Naive thymus-derived CD4-positive, alpha-beta T cell (primary cell): ENCODE measurements at regions not wholly inside any gene's neighbourhood (a gene's known extent, or its start where the extent isn't known, plus 50 kb on each side); places are given as distances from the start of the nearest gene placed in this dataset.

Source experiments
- ATAC-seq: fragments of 150-1000 bp; cut with Tn5 transposase; 2 replicates; pipeline ENCODE4 v1.10.0; 2021; ENCODE audit warnings: mild to moderate bottlenecking, moderate library complexity
- CTCF ChIA-PET: fragments of 350-600 bp; sonication (Branson Sonifier 250); formaldehyde crosslinking; loops from one replicate; lab custom pipeline; 2021; ENCODE audit warnings: antibody characterized with exemption; lab: Charles Lee
- POLR2A ChIA-PET: fragments of 350-600 bp; sonication (Branson Sonifier 250); formaldehyde crosslinking; loops from one replicate; lab custom pipeline; 2021; ENCODE audit warnings: antibody characterized with exemption, inconsistent platforms; lab: Charles Lee
- DNase-seq, 9 donors: peaks; one replicate each; pipeline versions ENCODE4 v3.0.0 to v3.0.0-alpha.2; 2020 to 2022; ENCODE audit warnings: mixed read lengths in 1 of 9
- H3K27ac ChIP-seq: one replicate; pipeline ENCODE4 v1.7.0; 2013; ENCODE audit warnings: mild to moderate bottlenecking, low read depth, low read length, moderate library complexity
- H3K27me3 ChIP-seq, 2 donors: one replicate each; pipeline ENCODE4 v1.7.0; 2013; ENCODE audit warnings: low read length in 2 of 2, mild to moderate bottlenecking in 2 of 2, moderate library complexity in 2 of 2; ENCODE audit not compliant: control insufficient read depth in 2 of 2, insufficient read depth in 2 of 2
- H3K36me3 ChIP-seq, 3 experiments: 1 replicate in 2 of 3; 2 replicates in 1 of 3; pipeline ENCODE4 v1.7.0; 2013; ENCODE audit warnings: low read length in 3 of 3, mild to moderate bottlenecking in 3 of 3, moderate library complexity in 1 of 3; ENCODE audit not compliant: insufficient read depth in 3 of 3, control insufficient read depth in 2 of 3
- H3K4me1 ChIP-seq, 2 donors: one replicate each; pipeline ENCODE4 v1.7.0; 2013; ENCODE audit warnings: low read length in 2 of 2, mild to moderate bottlenecking in 2 of 2, moderate library complexity in 1 of 2; ENCODE audit not compliant: control insufficient read depth in 2 of 2, insufficient read depth in 2 of 2
- H3K4me3 ChIP-seq: 2 replicates; pipeline ENCODE4 v1.7.0; 2013; ENCODE audit warnings: mild to moderate bottlenecking, low read length
- H3K9me3 ChIP-seq, 3 experiments: 1 replicate in 2 of 3; 2 replicates in 1 of 3; pipeline ENCODE4 v1.7.0; 2013; ENCODE audit warnings: low read length in 3 of 3; ENCODE audit not compliant: control insufficient read depth in 2 of 3
- H3K27ac Mint-ChIP-seq, 9 donors: one replicate each; pipeline ENCODE4 v1.8.0; 2020 to 2022; ENCODE audit warnings: mixed read lengths in 9 of 9, mild to moderate bottlenecking in 8 of 9, moderate library complexity in 5 of 9, inconsistent platforms in 2 of 9
- H3K27me3 Mint-ChIP-seq, 5 donors: one replicate each; pipeline ENCODE4 v1.8.0; 2021 to 2022; ENCODE audit warnings: mixed read lengths in 5 of 5, mild to moderate bottlenecking in 1 of 5
- H3K36me3 Mint-ChIP-seq, 5 donors: one replicate each; pipeline ENCODE4 v1.8.0; 2020 to 2022; ENCODE audit warnings: mixed read lengths in 5 of 5, mild to moderate bottlenecking in 3 of 5, inconsistent platforms in 1 of 5
- H3K4me1 Mint-ChIP-seq, 7 donors: one replicate each; pipeline ENCODE4 v1.8.0; 2020 to 2022; ENCODE audit warnings: mixed read lengths in 7 of 7, mild to moderate bottlenecking in 3 of 7, inconsistent platforms in 1 of 7
- H3K4me3 Mint-ChIP-seq, 10 donors: one replicate each; pipeline ENCODE4 v1.8.0; 2020 to 2022; ENCODE audit warnings: mild to moderate bottlenecking in 10 of 10, mixed read lengths in 10 of 10, moderate library complexity in 6 of 10, inconsistent platforms in 2 of 10
- H3K9me3 Mint-ChIP-seq, 11 donors: one replicate each; pipeline ENCODE4 v1.8.0; 2020 to 2022; ENCODE audit warnings: mixed read lengths in 11 of 11, mild to moderate bottlenecking in 4 of 11, inconsistent platforms in 1 of 11, moderate library complexity in 1 of 11
- intact Hi-C, 2 donors: fragments of 100-400 bp; cut with micrococcal nuclease; formaldehyde crosslinking; loops; one replicate each; pipeline ENCODE4 v1.15.1; 2023

DNA sequence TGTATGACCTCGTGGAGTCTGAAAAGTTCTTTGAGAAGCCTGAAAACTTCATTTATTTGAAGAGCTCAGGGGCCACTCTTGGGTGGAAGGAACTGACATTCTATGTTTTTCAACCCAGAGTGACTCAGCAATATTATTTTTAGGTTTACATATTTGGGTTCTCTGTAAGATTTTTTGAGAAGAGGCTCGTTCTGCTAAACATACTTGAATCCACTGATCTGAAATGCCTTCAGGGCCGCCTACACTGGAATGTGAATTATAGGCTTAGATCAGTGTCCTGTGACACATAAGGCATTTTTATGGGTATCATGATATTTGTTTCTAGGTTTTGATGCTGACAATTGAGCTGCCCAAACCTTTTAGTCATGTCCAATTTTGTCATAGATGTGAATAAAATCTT, 86.2 kb downstream of the PSAT1 start:
- ATAC-seq (no peak), DNase-seq (no peak)
- H3K27me3 Mint-ChIP-seq, result peaks cover 0 to 15% (median 5%) of the 10 kb centered on the region in 5 donors
- peaks cover 0 to 4% (median 0%) of the 10 kb centered on the region in 11 donors for H3K9me3 Mint-ChIP-seq
- H3K36me3 Mint-ChIP-seq, result no peaks in the 10 kb centered on the region
- intact Hi-C loops, result no loop called here
- Histone ChIP-seq H3K4me3 (no peak overlapping the region), H3K27ac (no peak overlapping the region), H3K36me3 (no peaks in the 10 kb centered on the region), H3K27me3 (no peaks in the 10 kb centered on the region), H3K4me1 (no peaks in the 10 kb centered on the region), H3K9me3 (no peaks in the 10 kb centered on the region)
- no peak overlapping the region for H3K4me3 Mint-ChIP-seq
- POLR2A ChIA-PET, result no interaction called here
- CTCF ChIA-PET, result interaction anchor here (0.6 kb wide), 1 partner anchor 945 kb away, joined by 4 read pairs; no protein-coding TSS in a partner anchor
- no peak overlapping the region for H3K27ac Mint-ChIP-seq
- no peaks in the 10 kb centered on the region for H3K4me1 Mint-ChIP-seq

DNA sequence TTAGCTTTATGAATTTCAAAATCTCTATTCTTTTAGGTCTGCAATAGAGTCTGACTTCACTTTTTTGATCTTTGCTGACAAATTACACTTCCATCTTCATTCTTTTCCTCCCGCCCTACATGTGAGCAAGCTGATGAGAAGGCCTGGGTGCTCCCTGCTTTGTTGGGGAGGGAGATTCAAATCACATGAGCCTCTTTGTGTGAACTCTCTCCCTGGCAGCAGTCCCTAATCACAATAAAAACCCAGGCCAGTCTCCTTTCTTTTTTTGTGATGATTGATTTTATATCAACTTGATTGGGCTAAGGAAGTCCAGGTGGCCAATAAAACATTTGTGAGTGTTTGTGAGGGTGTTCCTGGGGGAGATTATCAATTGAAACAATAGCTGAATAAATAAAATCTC, 89.4 kb downstream of the PSAT1 start:
- H3K4me3 ChIP-seq, result no peak overlapping the region
- H3K9me3 Mint-ChIP-seq, result no peaks in the 10 kb centered on the region
- no peaks in the 10 kb centered on the region for H3K9me3 ChIP-seq
- H3K4me1 Mint-ChIP-seq, result no peaks in the 10 kb centered on the region
- no peak for DNase-seq
- H3K4me3 Mint-ChIP-seq, result no peak overlapping the region
- no peaks in the 10 kb centered on the region for H3K36me3 ChIP-seq
- no peaks in the 10 kb centered on the region for H3K36me3 Mint-ChIP-seq
- no peak for ATAC-seq
- H3K27me3 Mint-ChIP-seq, result peaks cover 0 to 5% (median 3%) of the 10 kb centered on the region in 5 donors
- CTCF ChIA-PET, result no interaction called here
- no peaks in the 10 kb centered on the region for H3K4me1 ChIP-seq
- H3K27ac ChIP-seq, result no peak overlapping the region
- H3K27ac Mint-ChIP-seq, result no peak overlapping the region
- POLR2A ChIA-PET, result interaction anchor here (0.6 kb wide), 1 partner anchor 181 kb away, joined by 3 read pairs; no protein-coding TSS in a partner anchor
- H3K27me3 ChIP-seq, result no peaks in the 10 kb centered on the region
- intact Hi-C loops, result no loop called here

DNA sequence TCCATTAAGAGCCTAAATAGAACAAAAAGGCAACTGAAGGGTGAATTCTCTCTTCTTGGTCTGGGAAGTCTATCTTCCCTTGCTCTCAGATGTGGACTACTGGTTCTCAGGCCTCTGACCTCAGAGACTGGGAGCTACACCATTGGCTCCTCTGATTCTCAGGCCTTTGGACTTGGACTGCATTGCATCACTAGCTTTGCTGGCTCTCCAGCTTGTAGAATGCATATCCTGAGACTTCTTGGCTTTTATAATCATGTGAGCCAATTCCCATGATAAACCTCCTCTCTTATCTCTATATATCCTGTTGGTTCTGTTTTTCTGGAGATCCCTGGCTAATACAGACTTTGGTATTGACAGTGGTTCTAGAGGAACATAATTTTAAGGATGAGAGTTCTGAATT, 89.8 kb downstream of the PSAT1 start:
- Histone ChIP-seq H3K4me3 (no peak overlapping the region), H3K9me3 (no peaks in the 10 kb centered on the region), H3K27me3 (no peaks in the 10 kb centered on the region), H3K4me1 (no peaks in the 10 kb centered on the region), H3K36me3 (no peaks in the 10 kb centered on the region), H3K27ac (no peak overlapping the region)
- Mint-ChIP-seq H3K27me3 (peaks cover 0 to 5% (median 2%) of the 10 kb centered on the region in 5 donors), H3K9me3 (no peaks in the 10 kb centered on the region), H3K36me3 (no peaks in the 10 kb centered on the region), H3K27ac (no peak overlapping the region), H3K4me1 (no peaks in the 10 kb centered on the region), H3K4me3 (no peak overlapping the region)
- ATAC-seq (no peak), DNase-seq (no peak)
- intact Hi-C loops, result no loop called here
- ChIA-PET CTCF (no interaction called here), POLR2A (interaction anchor here (0.6 kb wide), 1 partner anchor 181 kb away, joined by 3 read pairs; no protein-coding TSS in a partner anchor)

DNA sequence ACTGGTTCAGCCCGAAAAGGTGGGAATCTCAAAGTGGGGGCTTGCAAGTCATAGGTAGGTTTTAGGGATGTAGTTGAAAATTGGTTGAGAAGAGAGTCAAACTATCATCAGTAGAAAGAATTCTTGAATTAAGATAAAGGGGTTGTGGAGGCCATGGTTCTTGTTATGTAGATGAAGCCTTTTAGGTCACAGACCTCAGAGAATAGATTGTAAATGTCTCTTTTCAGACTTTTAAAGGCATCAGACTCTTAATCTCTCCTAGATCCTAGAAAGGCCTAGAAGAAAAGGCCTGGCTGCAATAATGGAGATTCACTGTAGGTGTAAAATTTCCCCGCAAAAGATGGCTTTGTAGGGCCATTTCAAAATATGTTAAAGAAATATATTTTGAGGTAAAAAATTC, 96.4 kb downstream of the PSAT1 start:
- Mint-ChIP-seq H3K9me3 (peaks cover 0 to 18% (median 10%) of the 10 kb centered on the region in 11 donors), H3K36me3 (no peaks in the 10 kb centered on the region), H3K4me3 (no peak overlapping the region), H3K27ac (no peak overlapping the region), H3K27me3 (peaks cover 0 to 9% (median 0%) of the 10 kb centered on the region in 5 donors), H3K4me1 (peaks cover 0 to 2% (median 0%) of the 10 kb centered on the region in 7 donors)
- intact Hi-C loops, result no loop called here
- DNase-seq (no peak), ATAC-seq (no peak)
- CTCF ChIA-PET, result no interaction called here
- Histone ChIP-seq H3K27me3 (no peaks in the 10 kb centered on the region), H3K4me3 (no peak overlapping the region), H3K36me3 (no peaks in the 10 kb centered on the region), H3K4me1 (no peaks in the 10 kb centered on the region), H3K27ac (no peak overlapping the region), H3K9me3 (peaks cover 0 to 14% (median 0%) of the 10 kb centered on the region in 3 experiments)
- POLR2A ChIA-PET, result no interaction called here

DNA sequence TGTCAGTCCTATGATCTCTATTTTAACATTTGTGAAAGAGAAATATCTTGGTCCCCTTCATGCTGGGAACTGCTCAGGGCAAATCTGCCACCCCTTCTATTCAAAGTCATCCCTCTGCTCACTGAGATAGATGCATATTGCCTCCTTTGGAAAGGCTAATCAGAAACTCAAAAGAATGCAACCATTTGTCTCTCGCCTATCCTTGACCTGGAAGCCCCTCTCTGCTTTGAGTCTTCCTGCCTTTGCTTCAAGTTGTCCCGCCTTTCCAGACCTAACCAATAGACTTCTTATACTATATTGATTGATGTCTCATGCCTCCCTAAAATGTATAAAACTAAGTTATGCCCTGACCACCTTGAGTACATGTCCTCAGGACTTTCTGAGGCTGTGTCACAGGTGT, 97.0 kb downstream of the PSAT1 start:
- Histone ChIP-seq H3K36me3 (no peaks in the 10 kb centered on the region), H3K9me3 (peaks cover 0 to 14% (median 0%) of the 10 kb centered on the region in 3 experiments), H3K4me3 (no peak overlapping the region), H3K27ac (no peak overlapping the region), H3K4me1 (no peaks in the 10 kb centered on the region), H3K27me3 (no peaks in the 10 kb centered on the region)
- Mint-ChIP-seq H3K4me1 (peaks cover 0 to 2% (median 0%) of the 10 kb centered on the region in 7 donors), H3K36me3 (no peaks in the 10 kb centered on the region), H3K9me3 (peaks cover 0 to 18% (median 10%) of the 10 kb centered on the region in 11 donors), H3K4me3 (no peak overlapping the region), H3K27ac (no peak overlapping the region), H3K27me3 (peaks cover 0 to 13% (median 0%) of the 10 kb centered on the region in 5 donors)
- CTCF ChIA-PET, result no interaction called here
- ATAC-seq, result no peak
- no peak for DNase-seq
- intact Hi-C loops, result no loop called here
- POLR2A ChIA-PET, result no interaction called here

DNA sequence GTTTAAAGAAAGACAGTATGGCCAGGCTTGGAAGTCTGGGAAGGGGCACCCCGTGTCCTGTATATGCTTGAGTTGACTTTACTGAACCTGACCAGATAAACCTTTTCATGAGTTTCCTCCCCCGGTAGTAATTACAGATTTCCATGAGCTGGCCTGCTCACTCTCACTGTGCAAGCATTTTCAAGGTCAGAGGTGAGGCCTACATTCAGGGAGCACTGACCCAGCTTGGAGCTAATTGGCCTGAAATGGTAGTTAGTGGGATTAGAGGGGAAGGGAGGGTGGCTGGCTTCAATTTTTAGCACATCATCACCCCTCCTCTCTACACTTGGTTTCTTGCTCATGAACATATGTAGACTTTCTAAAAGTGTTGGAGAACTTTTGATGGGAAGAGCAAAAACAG, 99.2 kb downstream of the PSAT1 start:
- Histone ChIP-seq H3K4me1 (no peaks in the 10 kb centered on the region), H3K27me3 (no peaks in the 10 kb centered on the region), H3K9me3 (peaks cover 0 to 14% (median 0%) of the 10 kb centered on the region in 3 experiments), H3K36me3 (no peaks in the 10 kb centered on the region), H3K27ac (no peak overlapping the region), H3K4me3 (no peak overlapping the region)
- ChIA-PET POLR2A (no interaction called here), CTCF (no interaction called here)
- Mint-ChIP-seq H3K27me3 (peaks cover 0 to 13% (median 0%) of the 10 kb centered on the region in 5 donors), H3K4me1 (peaks cover 0 to 2% (median 0%) of the 10 kb centered on the region in 7 donors), H3K36me3 (no peaks in the 10 kb centered on the region), H3K27ac (no peak overlapping the region), H3K4me3 (no peak overlapping the region), H3K9me3 (peaks cover 0 to 18% (median 10%) of the 10 kb centered on the region in 11 donors)
- no peak for ATAC-seq
- intact Hi-C loops, result no loop called here
- DNase-seq, result no peak

DNA sequence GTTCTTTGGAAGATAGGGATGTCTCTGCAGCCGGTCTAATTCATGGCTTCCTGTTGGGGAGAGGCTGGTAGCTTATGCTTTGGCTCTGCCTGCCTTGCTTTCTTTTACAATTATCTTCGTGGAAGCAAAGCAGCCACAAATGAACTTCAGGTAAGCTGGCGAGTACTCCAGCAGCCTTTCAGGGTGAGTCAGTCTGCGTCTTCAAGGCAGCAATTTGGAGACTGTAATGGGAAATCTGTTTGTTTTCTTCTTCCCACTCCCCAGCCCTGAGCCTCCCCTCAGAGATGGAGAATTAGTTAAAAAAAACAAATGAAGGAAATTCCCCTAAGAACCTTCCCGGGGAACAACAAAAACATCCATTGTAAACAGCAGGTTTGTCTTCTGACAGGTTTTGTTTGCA, 100.1 kb downstream of the PSAT1 start:
- CTCF ChIA-PET, result no interaction called here

More for the DNA sequence above, 100.1 kb downstream of the PSAT1 start:
- H3K4me3 Mint-ChIP-seq, result no peak overlapping the region
- Histone ChIP-seq H3K27ac (no peak overlapping the region), H3K4me3 (no peak overlapping the region), H3K9me3 (peaks cover 0 to 14% (median 0%) of the 10 kb centered on the region in 3 experiments), H3K4me1 (no peaks in the 10 kb centered on the region), H3K27me3 (no peaks in the 10 kb centered on the region), H3K36me3 (no peaks in the 10 kb centered on the region)
- ATAC-seq (no peak), DNase-seq (no peak)
- POLR2A ChIA-PET, result interaction anchor here (0.7 kb wide), 1 partner anchor 1524 kb away, joined by 3 read pairs; no protein-coding TSS in a partner anchor
- intact Hi-C loops, result no loop called here
- H3K9me3 Mint-ChIP-seq, result peaks cover 0 to 18% (median 10%) of the 10 kb centered on the region in 11 donors
- no peak overlapping the region for H3K27ac Mint-ChIP-seq
- H3K27me3 Mint-ChIP-seq, result peaks cover 0 to 13% (median 0%) of the 10 kb centered on the region in 5 donors
- peaks cover 0 to 2% (median 0%) of the 10 kb centered on the region in 7 donors for H3K4me1 Mint-ChIP-seq
- no peaks in the 10 kb centered on the region for H3K36me3 Mint-ChIP-seq
